ENCODE measurements at regions not wholly inside any gene's neighbourhood (a gene's known extent, or its start where the extent isn't known, plus 50 kb on each side); places are given as distances from the start of the nearest gene placed in this dataset.

DNA sequence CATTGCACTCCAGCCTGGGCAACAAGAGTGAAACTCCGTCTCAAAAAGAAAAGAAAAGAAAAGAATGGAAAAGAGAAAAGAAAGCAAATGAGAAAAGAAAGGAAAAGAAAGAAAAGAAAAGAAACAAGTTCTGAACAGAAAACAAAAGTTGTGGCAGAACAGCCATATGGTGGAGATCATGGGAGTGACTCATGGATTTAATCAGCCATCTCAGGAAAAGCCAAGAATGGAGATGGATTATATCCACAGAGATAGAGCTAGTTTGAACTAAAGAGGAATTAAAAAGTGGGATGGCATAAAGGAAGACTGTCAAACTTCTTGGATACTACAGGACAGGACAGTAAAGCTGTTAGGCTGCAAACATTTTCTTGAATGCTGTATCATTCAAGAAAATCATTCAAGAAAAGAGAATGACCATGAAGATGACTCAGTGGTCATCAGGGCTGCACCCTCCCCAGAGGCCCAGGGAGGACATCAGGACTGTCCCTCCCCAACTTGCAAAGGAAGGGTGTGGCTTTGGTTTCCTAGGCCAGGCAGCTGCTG is 120.6 kb downstream of the USP22 start (continued):
- no peak for TF ChIP-seq POU2F2 (IDR thresholded peaks at IDR 0.05; ENCODE audit: borderline replicate concordance, low read depth, low read length)
- TF ChIP-seq CHD1 (IDR thresholded peaks at IDR 0.05; ENCODE audit: low read depth, low read length), result no peak
- TF ChIP-seq TBL1XR1 (IDR thresholded peaks at IDR 0.05; ENCODE audit: low read depth, low read length), result no peak
- no peak for TF ChIP-seq WRNIP1 (IDR thresholded peaks at IDR 0.05; ENCODE audit: borderline replicate concordance, low read depth, low read length)
- TF ChIP-seq ETV6 (conservative IDR thresholded peaks at IDR 0.05 in 1 of 2, IDR thresholded peaks at IDR 0.05 in 1 of 2; ENCODE audit: borderline replicate concordance in 1 of 2, low read depth in 1 of 2), result no peak
- TF ChIP-seq SIX5 (IDR thresholded peaks at IDR 0.05; ENCODE audit: low read depth, low read length, severe bottlenecking), result no peak
- TF ChIP-seq PAX8 (IDR thresholded peaks at IDR 0.05), result no peak

DNA sequence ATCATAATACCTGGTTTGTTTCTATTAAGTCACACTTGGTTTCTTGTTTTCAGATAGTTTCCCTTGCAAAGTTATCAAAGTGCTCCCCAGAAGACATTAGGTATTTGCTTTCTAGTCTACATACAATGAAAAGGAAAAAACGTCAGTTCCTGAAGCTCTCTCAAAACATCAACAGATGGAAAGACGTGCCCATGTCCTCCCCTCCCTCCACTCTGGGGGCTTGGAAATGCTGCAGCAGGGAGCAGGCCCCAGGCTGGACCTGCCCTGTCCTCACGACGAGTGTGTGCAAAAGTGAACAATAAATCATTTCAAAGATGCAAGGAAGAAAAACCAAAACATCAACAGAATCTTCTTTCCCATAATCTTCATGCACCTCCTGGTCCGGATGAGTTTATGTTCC is 118.5 kb downstream of the USP22 start:
- ChIA-PET CTCF (no interaction called here), SMC1A (ENCODE audit: uncharacterized antibody, unreplicated experiment) (no interaction called here), POLR2A (no interaction called here), RAD21 (ENCODE audit: unreplicated experiment) (no interaction called here)
- intact Hi-C loops (cut with micrococcal nuclease; ENCODE audit: unreplicated experiment) (no loop called here), in situ Hi-C loops (cut with MboI) (no loop called here)
- Histone ChIP-seq H3K4me2 (ENCODE audit: control insufficient read depth, insufficient read depth) (no peak overlapping the region), H3K9me3 (replicated peaks; ENCODE audit: control insufficient read depth, insufficient read depth, low read length) (no peaks in the 10 kb centered on the region), H3K4me3 (no peak overlapping the region), H3K9ac (ENCODE audit: control insufficient read depth, insufficient read depth, low read length) (no peak overlapping the region), H3K4me1 (ENCODE audit: control insufficient read depth, insufficient read depth, low read length) (no peaks in the 10 kb centered on the region), H3K27me3 (replicated peaks in 1 of 2; ENCODE audit: control insufficient read depth in 2 of 2, insufficient read depth in 2 of 2, low read length in 1 of 2) (no peaks in the 10 kb centered on the region; a peak in 1 of 4 replicates), H4K20me1 (ENCODE audit: control insufficient read depth, insufficient read depth) (no peaks in the 10 kb centered on the region), H2AFZ (ENCODE audit: control insufficient read depth, low read depth, low read length) (no peak overlapping the region), H3K27ac (ENCODE audit: control insufficient read depth, insufficient read depth) (no peak overlapping the region), H3K36me3 (ENCODE audit: control insufficient read depth in 2 of 2, insufficient read depth in 2 of 2, low read length in 1 of 2) (no peaks in the 10 kb centered on the region), H3K79me2 (ENCODE audit: control insufficient read depth, insufficient read depth, low read length) (no peaks in the 10 kb centered on the region)
- WGBS (ENCODE audit: insufficient coverage, insufficient replicate concordance, low lambda C conversion rate, missing lambda C conversion rate), result 18% methylated on average over 5 of the region's 5 CpGs
- FAIRE-seq (no peak), ATAC-seq (no peak), DNase-seq (ENCODE audit: low read depth, low spot score) (no peak)
- TF ChIP-seq POLR2A (IDR thresholded peaks at IDR 0.05; ENCODE audit: low read depth, low read length), result no peak
- no TSS peak for BruUV-seq (replicated peaks)

DNA sequence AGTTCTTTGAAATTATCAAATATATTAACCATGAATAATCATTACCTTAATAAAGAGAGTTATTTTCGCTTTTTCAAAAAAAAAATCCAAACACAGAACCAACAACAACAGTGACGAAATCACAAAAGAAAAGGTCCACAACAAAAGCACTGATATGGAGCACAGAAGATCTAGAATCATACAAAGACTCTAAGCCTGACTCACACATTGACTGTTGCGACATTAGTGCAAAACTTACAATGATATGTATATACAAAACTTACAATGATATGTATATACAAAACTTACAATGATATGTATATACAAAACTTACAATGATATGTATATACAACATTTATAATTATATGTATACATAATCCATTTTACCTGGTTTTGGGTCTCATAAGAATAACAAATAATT is 117.7 kb downstream of the USP22 start:
- BruUV-seq (replicated peaks), result no TSS peak
- no peak overlapping the region for H2AFZ ChIP-seq (ENCODE audit: control insufficient read depth, low read depth, low read length)
- H3K9ac ChIP-seq (ENCODE audit: control insufficient read depth, insufficient read depth, low read length), result no peak overlapping the region
- TF ChIP-seq NR2C2 (IDR thresholded peaks at IDR 0.05; ENCODE audit: borderline replicate concordance, control insufficient read depth, insufficient read length, low read depth) (no peak), DPF2 (IDR thresholded peaks at IDR 0.05) (no peak), STAT1 (conservative IDR thresholded peaks at IDR 0.05) (no peak), CEBPB (IDR thresholded peaks at IDR 0.05; ENCODE audit: borderline replicate concordance in 1 of 2, low read depth in 2 of 2, low read length in 2 of 2) (no peak)
- TF ChIP-seq, protein P1, sequence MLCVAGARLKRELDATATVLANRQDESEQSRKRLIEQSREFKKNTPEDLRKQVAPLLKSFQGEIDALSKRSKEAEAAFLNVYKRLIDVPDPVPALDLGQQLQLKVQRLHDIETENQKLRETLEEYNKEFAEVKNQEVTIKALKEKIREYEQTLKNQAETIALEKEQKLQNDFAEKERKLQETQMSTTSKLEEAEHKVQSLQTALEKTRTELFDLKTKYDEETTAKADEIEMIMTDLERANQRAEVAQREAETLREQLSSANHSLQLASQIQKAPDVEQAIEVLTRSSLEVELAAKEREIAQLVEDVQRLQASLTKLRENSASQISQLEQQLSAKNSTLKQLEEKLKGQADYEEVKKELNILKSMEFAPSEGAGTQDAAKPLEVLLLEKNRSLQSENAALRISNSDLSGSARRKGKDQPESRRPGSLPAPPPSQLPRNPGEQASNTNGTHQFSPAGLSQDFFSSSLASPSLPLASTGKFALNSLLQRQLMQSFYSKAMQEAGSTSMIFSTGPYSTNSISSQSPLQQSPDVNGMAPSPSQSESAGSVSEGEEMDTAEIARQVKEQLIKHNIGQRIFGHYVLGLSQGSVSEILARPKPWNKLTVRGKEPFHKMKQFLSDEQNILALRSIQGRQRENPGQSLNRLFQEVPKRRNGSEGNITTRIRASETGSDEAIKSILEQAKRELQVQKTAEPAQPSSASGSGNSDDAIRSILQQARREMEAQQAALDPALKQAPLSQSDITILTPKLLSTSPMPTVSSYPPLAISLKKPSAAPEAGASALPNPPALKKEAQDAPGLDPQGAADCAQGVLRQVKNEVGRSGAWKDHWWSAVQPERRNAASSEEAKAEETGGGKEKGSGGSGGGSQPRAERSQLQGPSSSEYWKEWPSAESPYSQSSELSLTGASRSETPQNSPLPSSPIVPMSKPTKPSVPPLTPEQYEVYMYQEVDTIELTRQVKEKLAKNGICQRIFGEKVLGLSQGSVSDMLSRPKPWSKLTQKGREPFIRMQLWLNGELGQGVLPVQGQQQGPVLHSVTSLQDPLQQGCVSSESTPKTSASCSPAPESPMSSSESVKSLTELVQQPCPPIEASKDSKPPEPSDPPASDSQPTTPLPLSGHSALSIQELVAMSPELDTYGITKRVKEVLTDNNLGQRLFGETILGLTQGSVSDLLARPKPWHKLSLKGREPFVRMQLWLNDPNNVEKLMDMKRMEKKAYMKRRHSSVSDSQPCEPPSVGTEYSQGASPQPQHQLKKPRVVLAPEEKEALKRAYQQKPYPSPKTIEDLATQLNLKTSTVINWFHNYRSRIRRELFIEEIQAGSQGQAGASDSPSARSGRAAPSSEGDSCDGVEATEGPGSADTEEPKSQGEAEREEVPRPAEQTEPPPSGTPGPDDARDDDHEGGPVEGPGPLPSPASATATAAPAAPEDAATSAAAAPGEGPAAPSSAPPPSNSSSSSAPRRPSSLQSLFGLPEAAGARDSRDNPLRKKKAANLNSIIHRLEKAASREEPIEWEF (IDR thresholded peaks at IDR 0.05; ENCODE audit: insufficient replicate concordance, low read depth, low read length), result no peak
- ChIA-PET POLR2A (no interaction called here), SMC1A (ENCODE audit: uncharacterized antibody, unreplicated experiment) (no interaction called here), CTCF (no interaction called here), RAD21 (ENCODE audit: unreplicated experiment) (no interaction called here)
- H3K36me3 ChIP-seq (ENCODE audit: control insufficient read depth in 2 of 2, insufficient read depth in 2 of 2, low read length in 1 of 2), result no peaks in the 10 kb centered on the region
- in situ Hi-C loops (cut with MboI) (no loop called here), intact Hi-C loops (cut with micrococcal nuclease; ENCODE audit: unreplicated experiment) (no loop called here)
- no peaks in the 10 kb centered on the region for H4K20me1 ChIP-seq (ENCODE audit: control insufficient read depth, insufficient read depth)
- H3K27me3 ChIP-seq (replicated peaks in 1 of 2; ENCODE audit: control insufficient read depth in 2 of 2, insufficient read depth in 2 of 2, low read length in 1 of 2), result no peaks in the 10 kb centered on the region; a peak in 1 of 4 replicates
- H3K27ac ChIP-seq (ENCODE audit: control insufficient read depth, insufficient read depth), result no peak overlapping the region
- no peaks in the 10 kb centered on the region for H3K4me1 ChIP-seq (ENCODE audit: control insufficient read depth, insufficient read depth, low read length)
- ATAC-seq (no peak), FAIRE-seq (no peak), DNase-seq (ENCODE audit: low read depth, low spot score) (no peak)
- H3K4me2 ChIP-seq (ENCODE audit: control insufficient read depth, insufficient read depth), result no peak overlapping the region
- no peaks in the 10 kb centered on the region for H3K79me2 ChIP-seq (ENCODE audit: control insufficient read depth, insufficient read depth, low read length)
- WGBS (ENCODE audit: insufficient coverage, insufficient replicate concordance, low lambda C conversion rate, missing lambda C conversion rate), result 14% methylated on average over 3 of the region's 3 CpGs
- H3K9me3 ChIP-seq (replicated peaks; ENCODE audit: control insufficient read depth, insufficient read depth, low read length), result no peaks in the 10 kb centered on the region
- no peak overlapping the region for H3K4me3 ChIP-seq

All from GM12878 (cell line).